ENCODE measurements at regions not wholly inside any gene's neighbourhood (a gene's known extent, or its start where the extent isn't known, plus 50 kb on each side); places are given as distances from the start of the nearest gene placed in this dataset.

GRCh38 chrX:69060631-69061408, 104.4 kb downstream of the PJA1 start:
- TF ChIP-seq POLR2AphosphoS5 (IDR thresholded peaks at IDR 0.05) (peak in 1 of 4 donors; percentile 13), CTCF (IDR thresholded peaks at IDR 0.05) (peak in 3 of 4 experiments; percentile 29 to 37 (median 32))

Data from sigmoid colon (tissue), 4 donors.